Hepatocyte (in vitro differentiated cells): ENCODE measurements at regions not wholly inside any gene's neighbourhood (a gene's known extent, or its start where the extent isn't known, plus 50 kb on each side); places are given as distances from the start of the nearest gene placed in this dataset.

ENCODE experiments used
- EZH2 ChIP-seq: fragments of 200-600 bp; sonication (generic); IDR thresholded peaks from 2 replicates; pipeline ENCODE4 v1.6.1; 2016; ENCODE audit warnings: antibody characterized with exemption, mild to moderate bottlenecking, borderline replicate concordance
- TF ChIP-seq, protein P1 (sequence below): fragments of 200-600 bp; sonication (generic); IDR thresholded peaks from 2 replicates; pipeline ENCODE4 v1.5.1; 2016; ENCODE audit warnings: antibody characterized with exemption, mild to moderate bottlenecking; ENCODE audit not compliant: poor library complexity

DNA sequence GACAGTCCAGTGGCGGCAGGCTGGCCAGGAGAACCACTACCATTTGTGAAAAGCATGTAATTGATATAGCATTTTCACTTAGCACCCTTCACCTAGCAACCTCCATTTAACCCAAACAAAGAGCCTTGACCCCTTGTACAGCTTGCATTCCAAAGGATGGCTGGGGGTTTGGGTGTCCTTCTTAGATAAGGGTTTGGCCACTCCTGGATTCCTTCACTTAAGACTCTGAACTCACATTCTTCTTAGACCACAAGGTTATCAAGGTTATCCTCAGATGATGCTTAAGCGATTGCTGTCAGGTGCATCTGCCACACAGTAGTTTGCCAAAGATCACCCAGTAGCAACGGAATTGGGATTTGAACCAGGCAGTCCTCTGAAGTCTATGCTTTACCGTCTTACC is 102.8 kb downstream of the ZNF664 start:
- TF ChIP-seq, protein P1, sequence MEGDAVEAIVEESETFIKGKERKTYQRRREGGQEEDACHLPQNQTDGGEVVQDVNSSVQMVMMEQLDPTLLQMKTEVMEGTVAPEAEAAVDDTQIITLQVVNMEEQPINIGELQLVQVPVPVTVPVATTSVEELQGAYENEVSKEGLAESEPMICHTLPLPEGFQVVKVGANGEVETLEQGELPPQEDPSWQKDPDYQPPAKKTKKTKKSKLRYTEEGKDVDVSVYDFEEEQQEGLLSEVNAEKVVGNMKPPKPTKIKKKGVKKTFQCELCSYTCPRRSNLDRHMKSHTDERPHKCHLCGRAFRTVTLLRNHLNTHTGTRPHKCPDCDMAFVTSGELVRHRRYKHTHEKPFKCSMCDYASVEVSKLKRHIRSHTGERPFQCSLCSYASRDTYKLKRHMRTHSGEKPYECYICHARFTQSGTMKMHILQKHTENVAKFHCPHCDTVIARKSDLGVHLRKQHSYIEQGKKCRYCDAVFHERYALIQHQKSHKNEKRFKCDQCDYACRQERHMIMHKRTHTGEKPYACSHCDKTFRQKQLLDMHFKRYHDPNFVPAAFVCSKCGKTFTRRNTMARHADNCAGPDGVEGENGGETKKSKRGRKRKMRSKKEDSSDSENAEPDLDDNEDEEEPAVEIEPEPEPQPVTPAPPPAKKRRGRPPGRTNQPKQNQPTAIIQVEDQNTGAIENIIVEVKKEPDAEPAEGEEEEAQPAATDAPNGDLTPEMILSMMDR = no peak
- no peak for TF ChIP-seq EZH2
